ENCODE measurements at regions not wholly inside any gene's neighbourhood (a gene's known extent, or its start where the extent isn't known, plus 50 kb on each side); places are given as distances from the start of the nearest gene placed in this dataset.

GRCh38 chr1:55560266-55560665 is 345.1 kb upstream of the USP24 start:
- Histone ChIP-seq H3K14ac (ENCODE audit: insufficient read depth, low read length) (no peak overlapping the region), H2BK120ac (ENCODE audit: low read depth, low read length, poor library complexity, severe bottlenecking) (no peak overlapping the region), H4K91ac (ENCODE audit: insufficient read length, low read depth, low read length) (no peak overlapping the region), H3K23me2 (ENCODE audit: insufficient read length, low read depth, low read length, poor library complexity, severe bottlenecking) (no peaks in the 10 kb centered on the region), H3K79me1 (ENCODE audit: insufficient read depth, low read depth, low read length, poor library complexity, severe bottlenecking) (no peaks in the 10 kb centered on the region), H4K5ac (ENCODE audit: insufficient read length, low read depth, low read length) (no peak overlapping the region), H3K9me3 (ENCODE audit: control insufficient read depth, low read depth, low read length) (no peaks in the 10 kb centered on the region), H3T11ph (ENCODE audit: low read length) (no peak overlapping the region), H2BK15ac (ENCODE audit: low read depth, low read length) (no peak overlapping the region), H2BK12ac (ENCODE audit: insufficient read length, low read depth, low read length) (no peak overlapping the region), H2BK20ac (ENCODE audit: low read depth, low read length, poor library complexity, severe bottlenecking) (no peak overlapping the region), H4K20me1 (ENCODE audit: control insufficient read depth, insufficient read depth, insufficient read length) (no peaks in the 10 kb centered on the region), H3K4me2 (ENCODE audit: insufficient read depth, insufficient read length, low read length) (no peak overlapping the region), H3K9ac (ENCODE audit: extremely low read depth, insufficient read length, low read length) (no peak overlapping the region), H3K79me2 (ENCODE audit: insufficient read depth, low read length) (no peaks in the 10 kb centered on the region), H2AFZ (ENCODE audit: low read length) (no peak overlapping the region), H3K18ac (ENCODE audit: insufficient read length, low read depth, low read length) (no peak overlapping the region), H3K4ac (ENCODE audit: low read depth, low read length) (no peak overlapping the region), H3K27me3 (ENCODE audit: insufficient read depth, low read length) (no peaks in the 10 kb centered on the region), H3K56ac (ENCODE audit: insufficient read length, low read depth, low read length) (no peak overlapping the region), H3K27ac (ENCODE audit: insufficient read length, low read depth, low read length) (no peak overlapping the region), H2BK5ac (ENCODE audit: insufficient read length, low read length) (no peak overlapping the region), H3K4me1 (ENCODE audit: insufficient read depth, low read length) (no peaks in the 10 kb centered on the region), H2AK5ac (ENCODE audit: insufficient read length, low read length) (no peak overlapping the region), H3K23ac (ENCODE audit: insufficient read length, low read depth, low read length) (no peak overlapping the region), H4K8ac (replicated peaks; ENCODE audit: insufficient read length, low read depth, low read length) (no peak overlapping the region)
- no peak for DNase-seq
- H3K4me1 Mint-ChIP-seq: no peaks in the 10 kb centered on the region; a peak in 1 of 4 replicates
- H3K36me3 Mint-ChIP-seq (ENCODE audit: insufficient read depth in 1 of 3, low read depth in 3 of 3): no peaks in the 10 kb centered on the region
- no peak overlapping the region for H3K4me3 Mint-ChIP-seq
- WGBS (ENCODE audit: extremely low coverage, insufficient read length, low lambda C conversion rate): no CpG with 5 or more reads among the region's 1 CpG
- H3K27ac Mint-ChIP-seq: no peak overlapping the region
- H3K27me3 Mint-ChIP-seq (ENCODE audit: low read depth): peaks cover 1% of the 10 kb centered on the region; the same call in 1 of the 2 replicates
- H3K9me3 Mint-ChIP-seq: no peaks in the 10 kb centered on the region
- no peak for TF ChIP-seq CTCF (conservative IDR thresholded peaks at IDR 0.05)

All from H9 (cell line).